Esophagus squamous epithelium (tissue), 4 donors: ENCODE measurements at regions not wholly inside any gene's neighbourhood (a gene's known extent, or its start where the extent isn't known, plus 50 kb on each side); places are given as distances from the start of the nearest gene placed in this dataset.

Experiments
- CTCF ChIP-seq, 6 experiments: fragments of 450-650 bp in 4 of 6; fragments of 200-600 bp in 2 of 6; sonication (generic) in 2 of 6; IDR thresholded peaks; one replicate each; pipeline ENCODE4 v1.5.1; 2016 to 2019; ENCODE audit warnings: antibody characterized with exemption in 6 of 6, mild to moderate bottlenecking in 4 of 6, moderate library complexity in 4 of 6
- POLR2A ChIP-seq, 4 donors: fragments of 450-650 bp; IDR thresholded peaks; one replicate each; pipeline ENCODE4 v1.6.1; 2017; ENCODE audit warnings: antibody characterized with exemption in 4 of 4, mild to moderate bottlenecking in 4 of 4, moderate library complexity in 3 of 4

- TF ChIP-seq CTCF (IDR thresholded peaks at IDR 0.05) (no peak), POLR2A (IDR thresholded peaks at IDR 0.05) (no peak)
Observed at GRCh38 chr5:62791059-62791458, 212.4 kb downstream of the LRRC70 start.
